AG04449 (cell line): ENCODE measurements at regions not wholly inside any gene's neighbourhood (a gene's known extent, or its start where the extent isn't known, plus 50 kb on each side); places are given as distances from the start of the nearest gene placed in this dataset.

Source experiments
- CTCF ChIA-PET: fragments of 350-600 bp; formaldehyde crosslinking; extraction: SDS; loops from one replicate; lab custom pipeline; 2021; ENCODE audit warnings: antibody characterized with exemption; lab: Yijun Ruan, JAX
- POLR2A ChIA-PET: fragments of 400-600, 350-600 bp; formaldehyde crosslinking; extraction: SDS; loops from one replicate; lab custom pipeline; 2020; ENCODE audit warnings: antibody characterized with exemption, inconsistent platforms; lab: Yijun Ruan, JAX
- DNase-seq: peaks from one replicate; pipeline ENCODE4 v3.0.0-alpha.2; 2010; ENCODE audit warnings: low read depth, low spot score
- H3K4me3 ChIP-seq: 2 replicates; pipeline ENCODE4 v1.5.1; 2011; ENCODE audit warnings: low read depth, mild to moderate bottlenecking, control low read depth, low read length
- TF ChIP-seq, protein P1 (sequence below): IDR thresholded peaks from one replicate; pipeline ENCODE4 v1.5.1; 2011; ENCODE audit warnings: mild to moderate bottlenecking, moderate library complexity, low read length, control low read depth, inconsistent platforms; ENCODE audit not compliant: insufficient read depth; ENCODE audit errors: missing control alignments

DNA sequence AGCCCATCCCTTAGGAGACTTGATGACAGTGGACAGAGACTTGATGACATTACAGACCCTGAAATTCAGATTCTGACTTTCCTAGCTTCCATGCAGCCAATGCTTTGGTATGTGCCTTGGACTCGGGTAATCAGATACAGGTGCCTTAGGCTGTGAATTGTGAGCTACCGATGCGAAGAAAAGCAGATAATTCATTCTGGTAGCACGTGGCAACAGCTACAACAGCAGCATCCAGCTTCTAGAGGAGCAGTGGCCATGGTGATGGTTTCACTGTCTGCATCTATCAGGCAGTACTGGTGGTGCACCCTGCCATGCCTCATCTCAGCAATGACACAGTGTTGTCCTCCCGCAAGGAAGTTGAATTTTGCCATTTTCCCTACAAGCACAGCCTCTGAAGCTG, 126.9 kb upstream of the TAPT1 start:
- no peak overlapping the region for H3K4me3 ChIP-seq
- no peak for DNase-seq
- TF ChIP-seq, protein P1, sequence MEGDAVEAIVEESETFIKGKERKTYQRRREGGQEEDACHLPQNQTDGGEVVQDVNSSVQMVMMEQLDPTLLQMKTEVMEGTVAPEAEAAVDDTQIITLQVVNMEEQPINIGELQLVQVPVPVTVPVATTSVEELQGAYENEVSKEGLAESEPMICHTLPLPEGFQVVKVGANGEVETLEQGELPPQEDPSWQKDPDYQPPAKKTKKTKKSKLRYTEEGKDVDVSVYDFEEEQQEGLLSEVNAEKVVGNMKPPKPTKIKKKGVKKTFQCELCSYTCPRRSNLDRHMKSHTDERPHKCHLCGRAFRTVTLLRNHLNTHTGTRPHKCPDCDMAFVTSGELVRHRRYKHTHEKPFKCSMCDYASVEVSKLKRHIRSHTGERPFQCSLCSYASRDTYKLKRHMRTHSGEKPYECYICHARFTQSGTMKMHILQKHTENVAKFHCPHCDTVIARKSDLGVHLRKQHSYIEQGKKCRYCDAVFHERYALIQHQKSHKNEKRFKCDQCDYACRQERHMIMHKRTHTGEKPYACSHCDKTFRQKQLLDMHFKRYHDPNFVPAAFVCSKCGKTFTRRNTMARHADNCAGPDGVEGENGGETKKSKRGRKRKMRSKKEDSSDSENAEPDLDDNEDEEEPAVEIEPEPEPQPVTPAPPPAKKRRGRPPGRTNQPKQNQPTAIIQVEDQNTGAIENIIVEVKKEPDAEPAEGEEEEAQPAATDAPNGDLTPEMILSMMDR, result no peak
- POLR2A ChIA-PET, result no interaction called here
- CTCF ChIA-PET, result no interaction called here

DNA sequence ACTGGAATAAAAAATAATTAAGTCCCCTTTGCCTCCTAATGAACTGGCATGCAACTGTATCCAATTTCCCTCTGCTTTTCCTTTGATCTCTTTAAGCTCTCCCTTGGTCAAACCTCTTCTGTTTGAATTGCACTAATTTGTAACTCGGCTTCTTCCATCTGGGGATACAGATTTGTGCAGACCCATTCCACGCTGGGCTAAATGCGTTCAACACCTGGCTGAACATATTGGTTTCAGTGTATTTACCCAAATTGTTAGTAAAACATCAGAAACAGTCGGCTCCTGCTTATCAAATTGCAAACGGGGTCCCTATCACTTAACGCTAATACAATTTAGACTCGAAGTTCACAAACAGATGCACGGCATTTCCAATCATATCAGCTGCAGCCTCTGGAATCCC, 124.9 kb upstream of the TAPT1 start:
- TF ChIP-seq, protein P1, result no peak
- H3K4me3 ChIP-seq, result no peak overlapping the region
- DNase-seq, result no peak
- CTCF ChIA-PET, result interaction anchor here (0.6 kb wide), 1 partner anchor 127 kb away, joined by 3 read pairs; no protein-coding TSS in a partner anchor
- POLR2A ChIA-PET, result no interaction called here

DNA sequence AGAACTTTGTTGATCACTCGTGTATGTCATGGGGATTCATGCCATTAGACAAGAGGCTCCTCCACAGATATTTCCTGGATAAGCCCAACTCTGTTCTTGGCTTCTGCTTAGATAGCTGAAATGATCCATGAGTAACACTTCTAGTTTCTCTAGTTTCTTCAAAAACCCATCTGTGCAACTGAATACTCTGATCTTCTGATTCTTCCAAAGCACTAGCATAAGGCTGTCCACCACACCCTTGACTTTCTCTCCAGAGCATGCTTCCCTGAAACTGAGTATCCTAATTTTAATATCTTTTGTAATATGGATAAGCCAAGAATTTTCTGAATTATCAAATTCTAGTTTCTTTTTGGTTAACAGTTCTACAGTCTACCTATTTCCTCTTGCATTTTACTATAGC, 118.6 kb upstream of the TAPT1 start:
- POLR2A ChIA-PET, result no interaction called here
- H3K4me3 ChIP-seq, result no peak overlapping the region

DNA sequence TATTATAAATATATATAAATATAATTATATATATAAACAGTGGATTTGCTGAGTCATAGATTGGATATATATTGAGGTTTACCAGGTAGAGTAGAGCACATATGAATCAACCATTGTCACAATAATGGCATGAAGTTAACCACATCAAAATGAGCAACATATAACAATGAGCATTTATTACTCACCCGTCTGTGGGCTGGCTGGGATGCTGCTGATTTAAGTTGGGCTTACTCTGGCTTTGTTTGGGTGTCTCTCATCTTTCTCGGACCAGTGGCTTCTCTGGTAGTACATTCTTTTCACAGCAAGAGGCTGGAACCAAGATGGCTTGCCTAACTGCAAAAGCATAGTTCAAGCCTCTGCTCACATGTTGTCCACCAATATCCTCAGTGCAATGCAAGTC, 111.7 kb upstream of the TAPT1 start:
- CTCF ChIA-PET, result no interaction called here
- TF ChIP-seq, protein P1, result no peak
- POLR2A ChIA-PET, result no interaction called here
- no peak overlapping the region for H3K4me3 ChIP-seq
- DNase-seq, result no peak

More for the DNA sequence above, 118.6 kb upstream of the TAPT1 start:
- TF ChIP-seq, protein P1, result no peak
- DNase-seq, result no peak
- CTCF ChIA-PET, result no interaction called here

DNA sequence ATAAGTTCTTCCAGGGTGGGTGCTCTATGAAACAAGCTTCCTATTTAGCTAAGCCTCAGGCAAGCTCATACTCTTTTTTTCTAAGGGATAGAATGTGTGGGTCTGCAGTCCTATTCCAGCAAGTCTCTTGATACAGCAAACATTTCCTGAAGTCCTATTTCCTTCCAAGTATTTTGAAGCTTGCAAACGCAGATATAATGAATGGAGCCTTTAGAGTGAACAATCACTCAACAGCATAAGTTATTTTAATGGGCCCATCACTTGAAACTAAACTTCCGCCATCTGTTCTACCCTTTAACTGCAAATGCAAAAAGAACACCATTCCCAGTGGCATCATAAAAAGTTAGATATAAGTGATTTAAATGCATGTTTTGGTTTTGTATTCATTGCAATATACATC, 108.3 kb upstream of the TAPT1 start:
- DNase-seq, result no peak
- ChIA-PET POLR2A (no interaction called here), CTCF (interaction anchor here (1.1 kb wide), 1 partner anchor 44 kb away, joined by 3 read pairs; no protein-coding TSS in a partner anchor)
- TF ChIP-seq, protein P1, result no peak
- no peak overlapping the region for H3K4me3 ChIP-seq

DNA sequence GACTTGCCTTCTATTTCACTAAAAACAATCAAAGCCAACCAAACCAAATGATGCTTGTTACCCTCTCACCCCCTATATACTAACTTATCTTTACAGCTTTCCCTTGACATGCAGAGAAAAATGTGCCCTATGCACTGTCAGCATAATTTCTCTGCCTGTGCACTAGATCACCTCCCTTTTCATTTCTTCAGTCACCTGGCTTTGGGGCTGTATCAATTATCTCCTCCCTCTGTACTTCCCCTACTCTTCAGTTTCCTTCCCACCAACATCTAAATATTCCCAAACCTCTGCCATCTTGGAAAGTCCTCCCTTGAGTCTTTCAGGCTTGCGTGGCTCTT, 103.5 kb upstream of the TAPT1 start:
- POLR2A ChIA-PET, result no interaction called here
- CTCF ChIA-PET, result no interaction called here
- TF ChIP-seq, protein P1, result no peak
- DNase-seq, result no peak
- no peak overlapping the region for H3K4me3 ChIP-seq
